ENCODE measurements at regions not wholly inside any gene's neighbourhood (a gene's known extent, or its start where the extent isn't known, plus 50 kb on each side); places are given as distances from the start of the nearest gene placed in this dataset.
"Not testable (repeated sequence)": the region's sequence is repeated elsewhere in the genome, so short reads cannot be mapped to it uniquely, and the experiment has no call there.

GRCh38 chr5:40355181-40355580 lies 324.5 kb upstream of the PTGER4 start:
- Histone ChIP-seq H3K4me1 (no peaks in the 10 kb centered on the region), H3K27me3 (no peaks in the 10 kb centered on the region), H3K36me3 (no peaks in the 10 kb centered on the region), H3K9me3 (no peaks in the 10 kb centered on the region), H3K27ac (no peak overlapping the region), H3K4me3 (no peak overlapping the region)
- TF ChIP-seq CTCF (IDR thresholded peaks at IDR 0.05) = no peak
- intact Hi-C loops (cut with DNase I) = no loop called here
- no peak for DNase-seq (ENCODE audit: low spot score in 2 of 2)

DNA sequence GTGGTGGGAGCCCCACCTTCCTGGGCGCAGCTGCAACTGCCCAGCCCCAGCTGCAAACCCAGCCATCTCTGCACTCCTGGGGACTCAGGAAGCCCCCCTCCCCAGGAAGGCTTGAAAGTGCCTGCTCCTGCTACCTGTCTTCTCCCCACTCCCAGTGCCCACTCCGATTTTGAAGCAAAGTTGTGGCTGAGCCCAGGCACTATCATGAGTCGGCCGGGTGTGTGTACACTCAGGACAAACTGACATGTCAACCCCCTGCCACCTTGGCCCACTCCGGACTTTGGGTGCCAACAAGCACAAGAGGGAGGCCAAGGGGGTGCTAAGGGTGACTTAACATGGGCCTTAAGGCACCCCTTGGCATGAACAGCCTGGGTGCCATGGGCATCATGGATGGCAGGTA lies 325.5 kb upstream of the PTGER4 start:
- DNase-seq (ENCODE audit: low spot score in 2 of 2) = no peak
- Histone ChIP-seq H3K36me3 (no peaks in the 10 kb centered on the region), H3K4me3 (no peak overlapping the region), H3K4me1 (no peaks in the 10 kb centered on the region), H3K9me3 (peaks cover 0 to 8% of the 10 kb centered on the region in 2 donors), H3K27ac (no peak overlapping the region), H3K27me3 (no peaks in the 10 kb centered on the region)
- intact Hi-C loops (cut with DNase I) = no loop called here
- no peak for TF ChIP-seq CTCF (IDR thresholded peaks at IDR 0.05)

GRCh38 chr5:40353442-40353841 lies 326.3 kb upstream of the PTGER4 start:
- TF ChIP-seq CTCF (IDR thresholded peaks at IDR 0.05) = no peak
- intact Hi-C loops (cut with DNase I) = no loop called here
- Histone ChIP-seq H3K4me3 (no peak overlapping the region), H3K36me3 (no peaks in the 10 kb centered on the region), H3K4me1 (no peaks in the 10 kb centered on the region), H3K27me3 (no peaks in the 10 kb centered on the region), H3K27ac (no peak overlapping the region), H3K9me3 (peaks cover 0 to 11% of the 10 kb centered on the region in 2 donors)
- no peak for DNase-seq (ENCODE audit: low spot score in 2 of 2)

DNA sequence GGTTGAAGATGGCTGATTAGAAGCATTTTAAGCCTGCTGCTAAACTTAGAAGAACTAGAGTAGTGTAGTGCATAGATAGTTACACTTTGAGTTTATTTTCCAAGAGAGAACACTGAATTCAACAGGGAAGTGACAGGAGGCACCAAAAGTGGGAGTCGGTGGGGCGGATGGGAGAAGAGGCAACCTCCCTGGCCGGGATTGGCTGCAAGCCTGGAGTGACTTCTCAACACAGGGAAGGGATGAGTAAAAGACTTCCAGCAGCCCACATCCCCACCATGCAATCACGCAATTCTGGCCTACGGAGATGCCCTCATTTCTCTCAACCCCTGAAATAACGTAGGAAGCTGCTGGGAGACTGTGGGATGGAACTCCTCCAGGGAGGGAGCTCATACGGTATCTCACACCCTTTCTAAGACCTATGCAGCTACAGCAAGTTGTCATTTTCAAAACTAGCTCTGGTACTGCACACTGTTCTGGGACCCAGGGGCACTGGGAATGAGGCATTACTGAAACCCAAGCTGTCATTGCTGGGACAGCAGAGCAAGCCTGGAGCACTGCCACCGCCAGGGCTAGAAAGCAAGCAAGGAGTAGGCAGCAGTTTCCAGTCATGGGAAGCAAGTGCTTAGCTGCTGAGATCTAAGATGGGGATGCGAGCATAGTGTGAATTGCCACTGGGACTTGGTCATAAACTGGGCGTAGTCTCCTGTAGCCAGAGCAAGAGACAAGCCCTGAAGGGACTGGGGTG lies 331.6 kb upstream of the PTGER4 start:
- no peak for DNase-seq (ENCODE audit: low spot score in 2 of 2)
- Histone ChIP-seq H3K36me3 (no peaks in the 10 kb centered on the region), H3K9me3 (peaks cover 0 to 11% of the 10 kb centered on the region in 2 donors), H3K27me3 (no peaks in the 10 kb centered on the region), H3K4me3 (no peak overlapping the region), H3K4me1 (no peaks in the 10 kb centered on the region), H3K27ac (no peak overlapping the region)
- intact Hi-C loops (cut with DNase I) = no loop called here
- no peak for TF ChIP-seq CTCF (IDR thresholded peaks at IDR 0.05)

DNA sequence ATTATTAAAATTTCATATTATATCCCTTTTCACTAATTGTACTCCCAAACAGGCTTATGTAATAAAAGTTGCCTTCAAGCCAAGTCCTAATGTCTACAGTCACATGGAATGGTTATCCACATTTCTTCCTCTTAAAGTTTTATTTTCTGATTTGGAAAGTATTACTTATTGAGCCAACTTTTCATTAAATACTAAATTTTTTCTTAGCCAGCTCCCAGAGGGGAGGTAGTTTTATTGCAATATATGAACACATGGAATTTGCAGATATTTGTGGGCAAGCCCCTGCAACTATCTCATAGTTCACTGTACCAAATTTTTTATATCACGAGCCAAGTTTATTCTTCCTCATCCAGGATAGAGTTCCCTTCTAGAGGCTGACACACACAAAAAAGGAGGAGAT lies 332.8 kb upstream of the PTGER4 start:
- no peak overlapping the region for H3K27ac ChIP-seq
- no peaks in the 10 kb centered on the region for H3K4me1 ChIP-seq
- intact Hi-C loops (cut with DNase I) = no loop called here
- no peak for DNase-seq (ENCODE audit: low spot score in 2 of 2)
- H3K4me3 ChIP-seq = no peak overlapping the region
- peaks cover 0 to 11% of the 10 kb centered on the region in 2 donors for H3K9me3 ChIP-seq
- no peaks in the 10 kb centered on the region for H3K36me3 ChIP-seq
- no peak for TF ChIP-seq CTCF (IDR thresholded peaks at IDR 0.05)
- H3K27me3 ChIP-seq = no peaks in the 10 kb centered on the region

DNA sequence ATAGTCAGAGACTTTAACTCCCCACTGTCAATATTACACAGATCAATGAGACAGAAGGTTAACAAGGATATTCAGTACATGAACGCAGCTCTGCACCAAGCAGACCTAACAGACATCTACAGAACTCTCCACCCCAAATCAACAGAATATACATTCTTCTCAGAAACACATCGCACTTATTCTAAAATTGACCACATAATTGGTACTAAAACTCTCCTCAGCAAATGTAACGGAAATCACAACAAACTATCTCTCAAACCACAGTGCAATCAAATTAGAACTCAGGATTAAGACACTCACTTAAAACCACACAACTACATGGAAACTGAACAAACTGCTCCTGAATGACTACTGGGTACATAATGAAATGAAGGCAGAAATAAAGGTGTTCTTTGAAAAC lies 341.3 kb upstream of the PTGER4 start:
- H3K36me3 ChIP-seq; H3K27me3 ChIP-seq; H3K4me1 ChIP-seq; intact Hi-C loops (cut with DNase I); H3K4me3 ChIP-seq; DNase-seq (ENCODE audit: low spot score in 2 of 2); H3K9me3 ChIP-seq; H3K27ac ChIP-seq: not testable (repeated sequence)

Measured in ascending aorta (tissue), 2 donors.